Fibroblast of mammary gland (primary cell): ENCODE measurements at regions not wholly inside any gene's neighbourhood (a gene's known extent, or its start where the extent isn't known, plus 50 kb on each side); places are given as distances from the start of the nearest gene placed in this dataset.

Experiments used
- DNase-seq: peaks from one replicate; pipeline ENCODE4 v3.0.0-alpha.2; 2010; ENCODE audit warnings: low read depth
- H3K4me3 ChIP-seq: 2 replicates; pipeline ENCODE4 v1.5.1; 2011; ENCODE audit warnings: low read depth, mild to moderate bottlenecking, low read length, moderate library complexity; ENCODE audit not compliant: control insufficient read depth
- CTCF ChIP-seq: conservative IDR thresholded peaks from 2 replicates; pipeline ENCODE4 v1.5.1; 2011; ENCODE audit warnings: low read depth, low read length, inconsistent platforms; ENCODE audit not compliant: control insufficient read depth, insufficient read depth

GRCh38 chr12:114917953-114918352, 234.0 kb upstream of the TBX3 start:
- TF ChIP-seq CTCF = no peak
- no peak for DNase-seq
- H3K4me3 ChIP-seq = no peak overlapping the region

DNA sequence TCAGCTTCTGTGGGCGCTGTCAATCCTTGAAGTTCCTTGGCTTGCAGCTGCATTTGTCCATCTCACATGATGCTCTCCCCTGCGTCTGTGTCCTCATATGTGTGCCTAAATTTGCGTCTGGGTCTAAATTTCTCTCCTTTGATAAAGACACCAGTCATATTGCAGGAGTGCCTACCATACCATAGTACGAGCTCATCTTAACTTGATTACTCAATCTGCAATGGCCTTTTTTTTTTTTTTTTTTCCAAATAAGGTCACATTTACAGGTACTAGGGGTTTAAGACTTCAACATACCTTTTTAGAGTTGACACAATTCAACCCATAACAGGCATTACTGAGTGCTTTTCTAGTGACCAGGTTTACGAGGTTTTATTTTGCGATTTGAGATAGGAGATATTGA, 233.3 kb upstream of the TBX3 start:
- no peak for DNase-seq
- TF ChIP-seq CTCF = no peak
- H3K4me3 ChIP-seq = no peak overlapping the region

DNA sequence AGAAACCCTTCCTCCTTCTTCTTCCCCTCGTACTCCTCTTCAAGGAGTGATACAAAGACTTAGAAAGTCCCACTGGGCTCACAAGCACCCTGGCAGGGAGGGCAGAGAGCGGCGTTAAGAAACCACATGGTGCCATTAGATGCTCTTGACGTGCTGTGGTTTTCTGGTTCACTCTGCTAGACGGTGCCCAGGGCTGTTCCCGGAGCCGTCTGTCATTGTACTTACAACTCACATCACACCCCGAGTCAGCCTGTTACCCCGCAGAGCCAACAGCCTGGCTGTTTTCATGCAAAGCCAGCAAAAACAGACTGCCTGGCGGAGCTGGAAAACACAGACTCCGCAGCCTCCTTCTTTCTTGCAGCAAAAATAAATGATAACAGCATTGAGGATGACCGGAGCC, 232.6 kb upstream of the TBX3 start:
- no peak for TF ChIP-seq CTCF
- H3K4me3 ChIP-seq = no peak overlapping the region
- peak; percentile 71 for DNase-seq

DNA sequence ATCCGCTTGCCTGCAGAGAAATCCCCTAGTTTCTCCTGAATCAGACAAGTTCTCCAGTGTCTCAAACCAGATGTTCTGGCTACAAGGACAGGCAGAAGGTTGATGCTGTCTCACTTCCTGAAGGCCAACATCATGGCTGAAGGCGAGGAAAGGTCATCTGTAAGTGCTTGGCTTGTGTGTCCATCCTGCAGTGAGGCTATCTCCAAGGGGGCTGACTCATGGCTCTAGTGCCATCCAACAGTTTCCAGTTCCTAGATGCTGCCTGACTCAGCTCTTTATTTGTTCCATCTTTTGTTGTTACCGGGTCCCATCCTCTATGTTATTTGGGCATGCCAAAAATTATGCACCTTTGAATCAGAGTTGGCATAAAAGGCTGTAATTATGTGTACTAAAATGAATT, 232.1 kb upstream of the TBX3 start:
- H3K4me3 ChIP-seq = no peak overlapping the region
- no peak for TF ChIP-seq CTCF
- DNase-seq = peak; percentile 99

- H3K4me3 ChIP-seq = no peak overlapping the region
- no peak for TF ChIP-seq CTCF
- peak; percentile 91 for DNase-seq
Observed at GRCh38 chr12:114913871-114914801, 230.2 kb upstream of the TBX3 start.

DNA sequence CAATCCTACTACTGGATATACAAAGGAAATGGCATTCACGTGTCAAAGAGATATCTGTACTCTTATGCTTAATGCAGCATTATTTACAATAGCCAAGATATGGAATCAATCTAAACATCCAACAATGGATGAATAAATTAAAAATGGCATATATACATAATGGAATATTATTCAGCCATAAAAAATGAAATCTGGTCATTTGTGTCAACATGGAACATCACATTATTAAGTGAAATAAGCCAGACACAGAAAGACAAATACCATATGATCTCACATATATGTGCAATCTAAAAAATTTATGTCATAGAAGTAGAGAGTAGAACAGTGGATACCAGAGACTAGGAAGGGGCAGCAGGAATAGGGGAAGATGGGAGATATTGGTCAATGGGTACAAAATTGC, 228.8 kb upstream of the TBX3 start:
- DNase-seq = no peak
- no peak for TF ChIP-seq CTCF
- H3K4me3 ChIP-seq = no peak overlapping the region

- no peak for TF ChIP-seq CTCF
- H3K4me3 ChIP-seq = no peak overlapping the region
- DNase-seq = no peak
Observed at GRCh38 chr12:114911196-114911595, 227.2 kb upstream of the TBX3 start.
